Neural progenitor cell (in vitro differentiated cells): ENCODE measurements at regions not wholly inside any gene's neighbourhood (a gene's known extent, or its start where the extent isn't known, plus 50 kb on each side); places are given as distances from the start of the nearest gene placed in this dataset.
"Not testable (repeated sequence)": the region's sequence is repeated elsewhere in the genome, so short reads cannot be mapped to it uniquely, and the experiment has no call there.

Source experiments
- DNase-seq: peaks from one replicate; pipeline ENCODE4 v3.0.0-alpha.2; 2016; ENCODE audit warnings: low spot score
- H2AFZ ChIP-seq: fragments of 200-600 bp; sonication (generic); replicated peaks from 2 replicates; pipeline ENCODE4 v1.6.1; 2016; ENCODE audit warnings: antibody characterized with exemption
- H3F3A ChIP-seq: fragments of 200-600 bp; sonication (generic); 2 replicates; pipeline ENCODE4 v1.6.1; 2016; ENCODE audit warnings: antibody characterized with exemption, low read depth
- H3K27ac ChIP-seq: fragments of 200-600 bp; sonication (generic); 2 replicates; pipeline ENCODE4 v1.5.1; 2016; ENCODE audit warnings: mild to moderate bottlenecking
- H3K27me3 ChIP-seq: fragments of 200-600 bp; sonication (generic); 2 replicates; pipeline ENCODE4 v1.6.1; 2016; ENCODE audit warnings: mild to moderate bottlenecking, moderate library complexity
- H3K36me3 ChIP-seq: fragments of 200-600 bp; sonication (generic); 2 replicates; pipeline ENCODE4 v1.5.1; 2016
- H3K4me1 ChIP-seq: fragments of 200-600 bp; sonication (generic); 2 replicates; pipeline ENCODE4 v1.6.1; 2016; ENCODE audit warnings: mixed run types
- H3K4me2 ChIP-seq: fragments of 200-600 bp; sonication (generic); 2 replicates; pipeline ENCODE4 v1.6.1; 2016
- H3K4me3 ChIP-seq: fragments of 200-600 bp; sonication (generic); 2 replicates; pipeline ENCODE4 v1.5.1; 2016
- H3K79me2 ChIP-seq: fragments of 200-600 bp; sonication (generic); 2 replicates; pipeline ENCODE4 v1.6.1; 2016; ENCODE audit warnings: low read depth
- H3K9ac ChIP-seq: fragments of 200-600 bp; sonication (generic); 2 replicates; pipeline ENCODE4 v1.6.1; 2016
- H3K9me3 ChIP-seq: fragments of 200-600 bp; sonication (generic); 2 replicates; pipeline ENCODE4 v1.5.1; 2016; ENCODE audit warnings: low read depth
- H4K20me1 ChIP-seq: fragments of 200-600 bp; sonication (generic); 2 replicates; pipeline ENCODE4 v1.6.1; 2016; ENCODE audit warnings: low read depth
- H3K27ac Mint-ChIP-seq: 3 replicates; pipeline ENCODE4 v1.8.0; 2021; ENCODE audit warnings: mixed read lengths
- H3K27me3 Mint-ChIP-seq: 2 replicates; pipeline ENCODE4 v1.8.0; 2022; ENCODE audit warnings: low read depth, mild to moderate bottlenecking, inconsistent platforms, moderate library complexity, mixed read lengths; ENCODE audit not compliant: insufficient read depth
- H3K36me3 Mint-ChIP-seq: 3 replicates; pipeline ENCODE4 v1.8.0; 2021; ENCODE audit warnings: mixed read lengths
- H3K4me1 Mint-ChIP-seq: 3 replicates; pipeline ENCODE4 v1.8.0; 2021; ENCODE audit warnings: mixed read lengths
- H3K4me3 Mint-ChIP-seq: 3 replicates; pipeline ENCODE4 v1.8.0; 2021; ENCODE audit warnings: mild to moderate bottlenecking, moderate library complexity, mixed read lengths
- H3K9me3 Mint-ChIP-seq: 3 replicates; pipeline ENCODE4 v1.8.0; 2020; ENCODE audit warnings: mixed read lengths
- EZH2 ChIP-seq: fragments of 200-600 bp; sonication (generic); IDR thresholded peaks from 2 replicates; pipeline ENCODE4 v1.6.1; 2017; ENCODE audit warnings: antibody characterized with exemption, mild to moderate bottlenecking, moderate library complexity
- EZH2phosphoT487 ChIP-seq: fragments of 200-600 bp; sonication (generic); IDR thresholded peaks from 2 replicates; pipeline ENCODE4 v1.6.1; 2017; ENCODE audit warnings: antibody characterized with exemption
- TF ChIP-seq, protein P1 (sequence below): fragments of 200-600 bp; sonication (generic); IDR thresholded peaks from 2 replicates; pipeline ENCODE4 v1.5.1; 2017; ENCODE audit warnings: antibody characterized with exemption, mild to moderate bottlenecking

DNA sequence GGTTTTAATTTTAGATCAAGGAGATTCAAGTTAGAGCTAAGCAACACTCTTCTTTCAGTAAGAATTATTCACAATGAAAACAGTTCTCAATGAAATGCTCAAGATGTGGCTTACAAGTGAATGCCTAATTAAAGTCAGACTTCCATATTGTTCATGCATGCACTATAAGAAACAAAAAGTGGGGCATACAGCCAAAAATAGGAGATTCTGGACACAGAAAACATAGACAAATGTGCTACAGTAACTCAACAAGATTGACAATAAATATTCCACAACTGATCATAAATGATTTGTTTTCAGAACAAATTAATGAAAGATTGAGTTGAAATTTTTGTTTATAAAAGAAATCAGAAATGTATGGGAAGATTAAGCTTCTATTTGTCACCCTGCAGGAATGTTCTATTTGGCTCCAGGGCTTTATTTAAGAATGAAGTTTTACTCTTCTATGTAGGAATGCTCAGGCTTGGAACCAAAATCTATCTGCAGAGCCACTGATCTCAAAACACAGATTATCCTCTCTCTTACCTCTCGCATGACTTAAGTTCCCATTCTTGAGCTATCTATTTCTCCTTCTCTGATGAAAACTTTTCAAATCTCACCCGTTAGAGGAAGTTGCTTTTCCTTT is 89.0 kb upstream of the PIP4K2A start:
- H3K27ac Mint-ChIP-seq: no peak overlapping the region
- H3K4me3 ChIP-seq: no peak overlapping the region
- H3K4me1 Mint-ChIP-seq: peaks cover 3% of the 10 kb centered on the region
- no peaks in the 10 kb centered on the region for H3F3A ChIP-seq
- no peaks in the 10 kb centered on the region for H3K79me2 ChIP-seq
- no peak overlapping the region for H3K4me2 ChIP-seq
- no peak overlapping the region for H3K27ac ChIP-seq
- TF ChIP-seq EZH2phosphoT487: no peak
- TF ChIP-seq, protein P1, sequence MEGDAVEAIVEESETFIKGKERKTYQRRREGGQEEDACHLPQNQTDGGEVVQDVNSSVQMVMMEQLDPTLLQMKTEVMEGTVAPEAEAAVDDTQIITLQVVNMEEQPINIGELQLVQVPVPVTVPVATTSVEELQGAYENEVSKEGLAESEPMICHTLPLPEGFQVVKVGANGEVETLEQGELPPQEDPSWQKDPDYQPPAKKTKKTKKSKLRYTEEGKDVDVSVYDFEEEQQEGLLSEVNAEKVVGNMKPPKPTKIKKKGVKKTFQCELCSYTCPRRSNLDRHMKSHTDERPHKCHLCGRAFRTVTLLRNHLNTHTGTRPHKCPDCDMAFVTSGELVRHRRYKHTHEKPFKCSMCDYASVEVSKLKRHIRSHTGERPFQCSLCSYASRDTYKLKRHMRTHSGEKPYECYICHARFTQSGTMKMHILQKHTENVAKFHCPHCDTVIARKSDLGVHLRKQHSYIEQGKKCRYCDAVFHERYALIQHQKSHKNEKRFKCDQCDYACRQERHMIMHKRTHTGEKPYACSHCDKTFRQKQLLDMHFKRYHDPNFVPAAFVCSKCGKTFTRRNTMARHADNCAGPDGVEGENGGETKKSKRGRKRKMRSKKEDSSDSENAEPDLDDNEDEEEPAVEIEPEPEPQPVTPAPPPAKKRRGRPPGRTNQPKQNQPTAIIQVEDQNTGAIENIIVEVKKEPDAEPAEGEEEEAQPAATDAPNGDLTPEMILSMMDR: no peak
- no peak for TF ChIP-seq EZH2
- no peak overlapping the region for H3K9ac ChIP-seq
- H3K9me3 ChIP-seq: no peaks in the 10 kb centered on the region
- no peak overlapping the region for H3K4me3 Mint-ChIP-seq
- no peak for DNase-seq
- H3K27me3 ChIP-seq: no peaks in the 10 kb centered on the region
- H3K36me3 ChIP-seq: no peaks in the 10 kb centered on the region
- no peak overlapping the region for H2AFZ ChIP-seq
- no peaks in the 10 kb centered on the region for H4K20me1 ChIP-seq
- peaks cover 4% of the 10 kb centered on the region for H3K27me3 Mint-ChIP-seq
- H3K36me3 Mint-ChIP-seq: no peaks in the 10 kb centered on the region
- H3K9me3 Mint-ChIP-seq: no peaks in the 10 kb centered on the region
- H3K4me1 ChIP-seq: no peaks in the 10 kb centered on the region

DNA sequence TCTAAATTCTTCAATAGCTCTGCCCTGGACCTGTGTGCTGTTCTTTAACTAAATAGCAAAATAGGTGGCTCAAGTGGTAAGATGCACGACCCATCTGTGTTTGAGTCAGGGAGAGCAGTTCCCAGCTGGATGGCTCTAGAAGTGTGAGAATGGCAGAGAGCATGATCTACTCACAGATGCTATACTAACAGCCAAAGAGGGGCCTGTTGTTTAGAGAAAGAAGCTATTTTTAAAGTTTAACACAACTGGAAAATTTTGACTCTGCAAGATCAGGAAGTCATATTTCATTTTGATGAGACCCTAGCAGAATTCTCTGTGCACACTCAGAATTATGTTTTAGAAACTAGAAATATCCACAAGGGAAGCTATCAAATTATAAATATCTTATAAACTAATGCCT is 87.4 kb upstream of the PIP4K2A start:
- Mint-ChIP-seq H3K9me3 (no peaks in the 10 kb centered on the region), H3K4me1 (peaks cover 3% of the 10 kb centered on the region), H3K27me3 (peaks cover 6% of the 10 kb centered on the region), H3K27ac (peak overlapping the region; percentile 72), H3K4me3 (no peak overlapping the region), H3K36me3 (no peaks in the 10 kb centered on the region)
- no peak overlapping the region for H3K4me3 ChIP-seq
- H3K4me1 ChIP-seq: no peaks in the 10 kb centered on the region
- no peak for DNase-seq
- no peak overlapping the region for H3K4me2 ChIP-seq
- H3K27ac ChIP-seq: no peak overlapping the region
- H3K9me3 ChIP-seq: no peaks in the 10 kb centered on the region
- no peaks in the 10 kb centered on the region for H3K36me3 ChIP-seq
- no peaks in the 10 kb centered on the region for H3K27me3 ChIP-seq
- H3K79me2 ChIP-seq: no peaks in the 10 kb centered on the region
- H4K20me1 ChIP-seq: no peaks in the 10 kb centered on the region
- H3K9ac ChIP-seq: no peak overlapping the region
- TF ChIP-seq, protein P1: no peak
- TF ChIP-seq EZH2 (no peak), EZH2phosphoT487 (no peak)
- no peak overlapping the region for H2AFZ ChIP-seq
- no peaks in the 10 kb centered on the region for H3F3A ChIP-seq

DNA sequence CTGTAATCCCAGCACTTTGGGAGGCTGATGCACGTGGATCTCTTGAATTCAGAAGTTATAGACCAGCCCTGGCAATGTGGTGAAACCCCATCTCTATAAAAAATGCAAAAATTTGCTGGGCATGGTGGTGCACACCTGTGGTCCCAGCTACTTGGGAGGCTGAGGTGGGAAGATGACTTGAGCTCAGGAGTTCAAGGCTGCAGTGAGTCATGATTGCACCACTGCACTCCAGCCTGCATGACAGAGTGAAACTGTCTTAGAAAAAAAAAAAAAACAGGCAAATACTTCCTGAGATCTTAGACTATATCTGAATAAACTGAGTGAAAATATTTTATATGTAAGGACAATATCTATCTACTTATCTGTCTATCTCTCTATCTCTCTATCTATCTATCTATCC is 83.4 kb upstream of the PIP4K2A start:
- not testable (repeated sequence) for DNase-seq, H3K4me3 Mint-ChIP-seq, H3K4me1 ChIP-seq, H3K27me3 ChIP-seq, H4K20me1 ChIP-seq, H3K4me2 ChIP-seq, H3K36me3 ChIP-seq, H3K9ac ChIP-seq, H3K79me2 ChIP-seq, H3K27me3 Mint-ChIP-seq, H3K9me3 Mint-ChIP-seq, H3K27ac Mint-ChIP-seq, H3K4me1 Mint-ChIP-seq, H3K36me3 Mint-ChIP-seq, H3K9me3 ChIP-seq, H3K27ac ChIP-seq, H3F3A ChIP-seq, H3K4me3 ChIP-seq, H2AFZ ChIP-seq

DNA sequence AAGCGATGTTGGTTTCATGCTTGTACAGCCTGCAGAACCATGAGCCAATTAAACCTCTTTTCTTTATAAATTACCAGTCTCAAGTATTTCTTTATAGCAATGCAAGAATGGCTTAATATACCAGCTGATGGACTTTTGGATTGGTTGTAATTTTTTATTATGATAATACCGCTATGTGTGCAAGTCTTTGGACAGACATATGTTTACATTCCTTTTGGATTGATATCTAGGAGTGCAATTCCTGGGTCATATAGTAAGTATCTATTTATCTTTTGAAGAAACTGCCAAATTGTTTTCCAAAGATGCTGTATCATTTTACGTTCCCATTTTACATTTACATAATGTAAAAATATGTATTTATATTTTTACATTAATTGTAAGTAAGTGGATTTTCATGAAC is 81.2 kb upstream of the PIP4K2A start:
- no peaks in the 10 kb centered on the region for H3K9me3 ChIP-seq
- H3K4me3 ChIP-seq: no peak overlapping the region
- no peaks in the 10 kb centered on the region for H3K9me3 Mint-ChIP-seq
- H3K27me3 Mint-ChIP-seq: peaks cover 4% of the 10 kb centered on the region
- H3K27ac Mint-ChIP-seq: no peak overlapping the region
- no peaks in the 10 kb centered on the region for H3K4me1 Mint-ChIP-seq
- no peak overlapping the region for H2AFZ ChIP-seq
- no peak overlapping the region for H3K9ac ChIP-seq
- H3K79me2 ChIP-seq: no peaks in the 10 kb centered on the region
- H3K27me3 ChIP-seq: no peaks in the 10 kb centered on the region
- TF ChIP-seq, protein P1: no peak
- TF ChIP-seq EZH2 (no peak), EZH2phosphoT487 (no peak)
- no peak for DNase-seq
- no peak overlapping the region for H3K4me3 Mint-ChIP-seq
- no peaks in the 10 kb centered on the region for H3F3A ChIP-seq
- H3K4me1 ChIP-seq: no peaks in the 10 kb centered on the region
- no peak overlapping the region for H3K4me2 ChIP-seq
- H4K20me1 ChIP-seq: no peaks in the 10 kb centered on the region
- no peaks in the 10 kb centered on the region for H3K36me3 Mint-ChIP-seq
- no peaks in the 10 kb centered on the region for H3K36me3 ChIP-seq
- no peak overlapping the region for H3K27ac ChIP-seq
